Mesothelial cell of epicardium (in vitro differentiated cells): ENCODE measurements at regions not wholly inside any gene's neighbourhood (a gene's known extent, or its start where the extent isn't known, plus 50 kb on each side); places are given as distances from the start of the nearest gene placed in this dataset.

Experiments used
- DNase-seq, 2 experiments: peaks; one replicate each; pipeline ENCODE4 v3.0.0; 2021; ENCODE audit warnings: low spot score in 2 of 2; ENCODE audit not compliant: unreplicated experiment in 2 of 2
- H3K27ac Mint-ChIP-seq: 2 replicates; pipeline ENCODE4 v1.8.0; 2021; ENCODE audit warnings: mixed read lengths
- H3K27me3 Mint-ChIP-seq: 2 replicates; pipeline ENCODE4 v1.8.0; 2021; ENCODE audit warnings: low read depth, mixed read lengths
- H3K36me3 Mint-ChIP-seq: 2 replicates; pipeline ENCODE4 v1.8.0; 2021; ENCODE audit warnings: mixed read lengths
- H3K4me1 Mint-ChIP-seq: 2 replicates; pipeline ENCODE4 v1.8.0; 2021; ENCODE audit warnings: mixed read lengths
- H3K4me3 Mint-ChIP-seq: 2 replicates; pipeline ENCODE4 v1.8.0; 2021; ENCODE audit warnings: mild to moderate bottlenecking, moderate library complexity, mixed read lengths
- H3K9me3 Mint-ChIP-seq: 2 replicates; pipeline ENCODE4 v1.8.0; 2021; ENCODE audit warnings: mixed read lengths
- CTCF ChIP-seq: fragments of 200-600 bp; sonication (generic); IDR thresholded peaks from one replicate; pipeline ENCODE4 v1.5.0; 2021; ENCODE audit warnings: antibody characterized with exemption; ENCODE audit not compliant: unreplicated experiment

GRCh38 chr6:120854583-120854982 lies 479.7 kb downstream of the TBC1D32 start:
- Mint-ChIP-seq H3K4me3 (no peak overlapping the region), H3K36me3 (no peaks in the 10 kb centered on the region), H3K9me3 (peaks cover 11% of the 10 kb centered on the region), H3K4me1 (peaks cover 15% of the 10 kb centered on the region), H3K27ac (no peak overlapping the region), H3K27me3 (no peaks in the 10 kb centered on the region)
- no peak for TF ChIP-seq CTCF
- DNase-seq = no peak

GRCh38 chr6:120853489-120853888 lies 480.8 kb downstream of the TBC1D32 start:
- no peak overlapping the region for H3K4me3 Mint-ChIP-seq
- TF ChIP-seq CTCF = no peak
- H3K36me3 Mint-ChIP-seq = no peaks in the 10 kb centered on the region
- H3K4me1 Mint-ChIP-seq = peaks cover 15% of the 10 kb centered on the region
- H3K27ac Mint-ChIP-seq = no peak overlapping the region
- H3K27me3 Mint-ChIP-seq = no peaks in the 10 kb centered on the region
- peaks cover 10% of the 10 kb centered on the region for H3K9me3 Mint-ChIP-seq
- no peak for DNase-seq

GRCh38 chr6:120852293-120852849 lies 481.9 kb downstream of the TBC1D32 start:
- Mint-ChIP-seq H3K9me3 (no peaks in the 10 kb centered on the region), H3K36me3 (no peaks in the 10 kb centered on the region), H3K4me1 (peaks cover 15% of the 10 kb centered on the region), H3K27me3 (no peaks in the 10 kb centered on the region), H3K4me3 (no peak overlapping the region), H3K27ac (no peak overlapping the region)
- DNase-seq = no peak
- no peak for TF ChIP-seq CTCF

- TF ChIP-seq CTCF = peak; percentile 57
- H3K9me3 Mint-ChIP-seq = no peaks in the 10 kb centered on the region
- peaks cover 16% of the 10 kb centered on the region for H3K4me1 Mint-ChIP-seq
- H3K4me3 Mint-ChIP-seq = no peak overlapping the region
- no peak overlapping the region for H3K27ac Mint-ChIP-seq
- no peaks in the 10 kb centered on the region for H3K36me3 Mint-ChIP-seq
- DNase-seq = peak in 1 of 2 experiments; percentile 49
- no peaks in the 10 kb centered on the region for H3K27me3 Mint-ChIP-seq
Measured at GRCh38 chr6:120826253-120826652, 508.0 kb downstream of the TBC1D32 start.

- TF ChIP-seq CTCF = no peak
- Mint-ChIP-seq H3K4me1 (no peaks in the 10 kb centered on the region), H3K9me3 (peaks cover 38% of the 10 kb centered on the region), H3K36me3 (peaks cover 3% of the 10 kb centered on the region), H3K27me3 (peaks cover 9% of the 10 kb centered on the region), H3K4me3 (no peak overlapping the region), H3K27ac (no peak overlapping the region)
- DNase-seq = no peak
Measured at GRCh38 chr6:120816794-120817193, 517.5 kb downstream of the TBC1D32 start.

GRCh38 chr6:120805276-120805675 lies 529.0 kb downstream of the TBC1D32 start:
- TF ChIP-seq CTCF = no peak
- Mint-ChIP-seq H3K27me3 (no peaks in the 10 kb centered on the region), H3K4me1 (no peaks in the 10 kb centered on the region), H3K27ac (no peak overlapping the region), H3K9me3 (peaks cover 15% of the 10 kb centered on the region), H3K36me3 (no peaks in the 10 kb centered on the region), H3K4me3 (no peak overlapping the region)
- no peak for DNase-seq
